CD4-positive, alpha-beta T cell (primary cell): ENCODE measurements at regions not wholly inside any gene's neighbourhood (a gene's known extent, or its start where the extent isn't known, plus 50 kb on each side); places are given as distances from the start of the nearest gene placed in this dataset.

Experiments
- ATAC-seq: fragments of 200-7000 bp; cut with Tn5 transposase; one replicate; pipeline ENCODE4 v1.10.0; 2022; ENCODE audit warnings: mild to moderate bottlenecking; ENCODE audit not compliant: poor library complexity
- CTCF ChIA-PET: fragments of 350-600 bp; sonication (Branson Sonifier 250); formaldehyde crosslinking; loops from one replicate; lab custom pipeline; 2021; ENCODE audit warnings: antibody characterized with exemption, inconsistent platforms; lab: Charles Lee
- POLR2A ChIA-PET: fragments of 350-600 bp; sonication (Branson Sonifier 250); formaldehyde crosslinking; loops from one replicate; lab custom pipeline; 2021; ENCODE audit warnings: antibody characterized with exemption, inconsistent platforms; lab: Charles Lee
- DNase-seq, 14 experiments: peaks; one replicate each; pipeline ENCODE4 v3.0.0-alpha.2; 2013 to 2020; ENCODE audit warnings: mixed read lengths in 2 of 14
- H3K27ac ChIP-seq, 2 donors: one replicate each; pipeline versions ENCODE4 v1.5.1 to v1.7.0; 2013; ENCODE audit warnings: low read length in 2 of 2, low read depth in 1 of 2, mild to moderate bottlenecking in 1 of 2
- H3K27me3 ChIP-seq, 2 experiments: 1 replicate in 1 of 2; 2 replicates in 1 of 2; pipeline versions ENCODE4 v1.6.1 to v1.7.0; 2013; ENCODE audit warnings: low read length in 2 of 2, control low read depth in 1 of 2, mild to moderate bottlenecking in 1 of 2, moderate library complexity in 1 of 2; ENCODE audit not compliant: insufficient read depth in 2 of 2, control insufficient read depth in 1 of 2
- H3K36me3 ChIP-seq: one replicate; pipeline ENCODE4 v1.6.1; 2013; ENCODE audit warnings: low read length, control low read depth; ENCODE audit not compliant: insufficient read depth
- H3K4me1 ChIP-seq: one replicate; pipeline ENCODE4 v1.6.1; 2013; ENCODE audit warnings: low read length, control low read depth; ENCODE audit not compliant: insufficient read depth
- H3K4me3 ChIP-seq: one replicate; pipeline ENCODE4 v1.5.1; 2013; ENCODE audit warnings: mild to moderate bottlenecking, low read length, moderate library complexity
- H3K9me3 ChIP-seq, 2 experiments: 1 replicate in 1 of 2; 2 replicates in 1 of 2; pipeline versions ENCODE4 v1.6.1 to v1.7.0; 2013; ENCODE audit warnings: low read length in 2 of 2, mild to moderate bottlenecking in 2 of 2, control low read depth in 1 of 2, moderate library complexity in 1 of 2; ENCODE audit not compliant: control insufficient read depth in 1 of 2, insufficient read depth in 1 of 2
- H3K27ac Mint-ChIP-seq: one replicate; pipeline ENCODE4 v1.8.0; 2020; ENCODE audit warnings: mixed read lengths
- H3K27me3 Mint-ChIP-seq: one replicate; pipeline ENCODE4 v1.8.0; 2021; ENCODE audit warnings: mixed read lengths
- H3K36me3 Mint-ChIP-seq: one replicate; pipeline ENCODE4 v1.8.0; 2021; ENCODE audit warnings: low read depth, mixed read lengths
- H3K4me1 Mint-ChIP-seq: one replicate; pipeline ENCODE4 v1.8.0; 2021; ENCODE audit warnings: low read depth, mixed read lengths
- H3K4me3 Mint-ChIP-seq: one replicate; pipeline ENCODE4 v1.8.0; 2020; ENCODE audit warnings: mild to moderate bottlenecking, mixed read lengths
- H3K9me3 Mint-ChIP-seq: one replicate; pipeline ENCODE4 v1.8.0; 2020; ENCODE audit warnings: mixed read lengths
- CTCF ChIP-seq: fragments of 200-600 bp; IDR thresholded peaks from one replicate; pipeline ENCODE4 v1.8.0; 2022; ENCODE audit warnings: antibody characterized with exemption, mild to moderate bottlenecking
- intact Hi-C, 2 experiments: fragments of 100-400 bp; cut with DNase I in 1 of 2; cut with micrococcal nuclease in 1 of 2; formaldehyde crosslinking; loops; one replicate each; pipeline versions ENCODE4 v1.15.1 to v1.9.0; 2023 to 2025; cut with DNase I, micrococcal nuclease

GRCh38 chr22:48739348-48740085 lies 1088.2 kb downstream of the BRD1 start:
- Histone ChIP-seq H3K4me1 (no peaks in the 10 kb centered on the region), H3K36me3 (no peaks in the 10 kb centered on the region), H3K4me3 (no peak overlapping the region), H3K27ac (no peak overlapping the region), H3K27me3 (no peaks in the 10 kb centered on the region), H3K9me3 (peaks cover 0 to 44% of the 10 kb centered on the region in 2 experiments)
- H3K9me3 Mint-ChIP-seq: no peaks in the 10 kb centered on the region
- ATAC-seq (no peak), DNase-seq (peak in 1 of 14 experiments; percentile 25)
- H3K4me1 Mint-ChIP-seq: no peaks in the 10 kb centered on the region
- ChIA-PET POLR2A (no interaction called here), CTCF (no interaction called here)
- no peaks in the 10 kb centered on the region for H3K27me3 Mint-ChIP-seq
- no peak for TF ChIP-seq CTCF
- no peak overlapping the region for H3K27ac Mint-ChIP-seq
- H3K4me3 Mint-ChIP-seq: no peak overlapping the region
- no peaks in the 10 kb centered on the region for H3K36me3 Mint-ChIP-seq
- intact Hi-C loops: no loop called here

GRCh38 chr22:48738204-48738980 lies 1089.3 kb downstream of the BRD1 start:
- H3K27ac ChIP-seq: no peak overlapping the region
- intact Hi-C loops: no loop called here
- no peaks in the 10 kb centered on the region for H3K36me3 ChIP-seq
- Mint-ChIP-seq H3K36me3 (no peaks in the 10 kb centered on the region), H3K27me3 (no peaks in the 10 kb centered on the region), H3K9me3 (no peaks in the 10 kb centered on the region), H3K4me3 (no peak overlapping the region), H3K4me1 (no peaks in the 10 kb centered on the region), H3K27ac (no peak overlapping the region)
- ChIA-PET POLR2A (no interaction called here), CTCF (no interaction called here)
- no peak overlapping the region for H3K4me3 ChIP-seq
- TF ChIP-seq CTCF: no peak
- DNase-seq: peak in 1 of 14 experiments; percentile 17
- H3K9me3 ChIP-seq: peaks cover 0 to 33% of the 10 kb centered on the region in 2 experiments
- no peak for ATAC-seq
- H3K27me3 ChIP-seq: no peaks in the 10 kb centered on the region
- no peaks in the 10 kb centered on the region for H3K4me1 ChIP-seq

GRCh38 chr22:48737461-48738203 lies 1090.0 kb downstream of the BRD1 start:
- Mint-ChIP-seq H3K27ac (no peak overlapping the region), H3K9me3 (no peaks in the 10 kb centered on the region), H3K4me3 (no peak overlapping the region), H3K36me3 (no peaks in the 10 kb centered on the region), H3K4me1 (no peaks in the 10 kb centered on the region), H3K27me3 (no peaks in the 10 kb centered on the region)
- peaks cover 0 to 31% of the 10 kb centered on the region in 2 experiments for H3K9me3 ChIP-seq
- CTCF ChIA-PET: no interaction called here
- no peak for TF ChIP-seq CTCF
- no peak overlapping the region for H3K4me3 ChIP-seq
- DNase-seq: no peak
- H3K36me3 ChIP-seq: no peaks in the 10 kb centered on the region
- no peaks in the 10 kb centered on the region for H3K4me1 ChIP-seq
- ATAC-seq: no peak
- POLR2A ChIA-PET: no interaction called here
- intact Hi-C loops: no loop called here
- H3K27ac ChIP-seq: no peak overlapping the region
- no peaks in the 10 kb centered on the region for H3K27me3 ChIP-seq
